Suprapubic skin (tissue), 4 donors: ENCODE measurements at regions not wholly inside any gene's neighbourhood (a gene's known extent, or its start where the extent isn't known, plus 50 kb on each side); places are given as distances from the start of the nearest gene placed in this dataset.

Experiments
- DNase-seq, 2 donors: peaks; one replicate each; pipeline ENCODE4 v3.0.0-alpha.2; 2019; ENCODE audit warnings: low spot score in 2 of 2
- H3K27ac ChIP-seq: fragments of 200-600 bp; sonication (generic); one replicate; pipeline ENCODE4 v1.5.1; 2019
- H3K27me3 ChIP-seq: fragments of 200-600 bp; sonication (generic); one replicate; pipeline ENCODE4 v1.5.1; 2019
- H3K36me3 ChIP-seq: fragments of 200-600 bp; sonication (generic); one replicate; pipeline ENCODE4 v1.5.1; 2019
- H3K4me1 ChIP-seq: fragments of 200-600 bp; sonication (generic); one replicate; pipeline ENCODE4 v1.5.1; 2019
- H3K4me3 ChIP-seq: fragments of 200-600 bp; sonication (generic); one replicate; pipeline ENCODE4 v1.5.1; 2019; ENCODE audit warnings: mild to moderate bottlenecking
- H3K9me3 ChIP-seq: fragments of 200-600 bp; sonication (generic); one replicate; pipeline ENCODE4 v1.5.1; 2019
- EP300 ChIP-seq: sonication (generic); formaldehyde crosslinking; IDR thresholded peaks from one replicate; pipeline ENCODE4 v1.6.1; 2017; ENCODE audit warnings: antibody characterized with exemption
- POLR2A ChIP-seq, 2 donors: fragments of 450-650 bp; IDR thresholded peaks; one replicate each; pipeline ENCODE4 v1.6.1; 2017; ENCODE audit warnings: antibody characterized with exemption in 2 of 2, mild to moderate bottlenecking in 2 of 2, moderate library complexity in 2 of 2
- POLR2AphosphoS5 ChIP-seq, 3 donors: sonication (generic); formaldehyde crosslinking; IDR thresholded peaks; one replicate each; pipeline ENCODE4 v1.6.1; 2017; ENCODE audit warnings: antibody characterized with exemption in 3 of 3
- WGBS: methylation state at CpG from one replicate; pipeline ENCODE4 v1.1.5; 2018; 5-methylcytosine and 5-hydroxymethylcytosine counted together
- TF ChIP-seq, protein P1 (sequence below), 2 donors: fragments of 200-600 bp in 1 of 2; fragments of 450-650 bp in 1 of 2; sonication (generic) in 1 of 2; IDR thresholded peaks; one replicate each; pipeline ENCODE4 v1.5.1; 2016 to 2019; ENCODE audit warnings: antibody characterized with exemption in 2 of 2, mild to moderate bottlenecking in 1 of 2, moderate library complexity in 1 of 2

DNA sequence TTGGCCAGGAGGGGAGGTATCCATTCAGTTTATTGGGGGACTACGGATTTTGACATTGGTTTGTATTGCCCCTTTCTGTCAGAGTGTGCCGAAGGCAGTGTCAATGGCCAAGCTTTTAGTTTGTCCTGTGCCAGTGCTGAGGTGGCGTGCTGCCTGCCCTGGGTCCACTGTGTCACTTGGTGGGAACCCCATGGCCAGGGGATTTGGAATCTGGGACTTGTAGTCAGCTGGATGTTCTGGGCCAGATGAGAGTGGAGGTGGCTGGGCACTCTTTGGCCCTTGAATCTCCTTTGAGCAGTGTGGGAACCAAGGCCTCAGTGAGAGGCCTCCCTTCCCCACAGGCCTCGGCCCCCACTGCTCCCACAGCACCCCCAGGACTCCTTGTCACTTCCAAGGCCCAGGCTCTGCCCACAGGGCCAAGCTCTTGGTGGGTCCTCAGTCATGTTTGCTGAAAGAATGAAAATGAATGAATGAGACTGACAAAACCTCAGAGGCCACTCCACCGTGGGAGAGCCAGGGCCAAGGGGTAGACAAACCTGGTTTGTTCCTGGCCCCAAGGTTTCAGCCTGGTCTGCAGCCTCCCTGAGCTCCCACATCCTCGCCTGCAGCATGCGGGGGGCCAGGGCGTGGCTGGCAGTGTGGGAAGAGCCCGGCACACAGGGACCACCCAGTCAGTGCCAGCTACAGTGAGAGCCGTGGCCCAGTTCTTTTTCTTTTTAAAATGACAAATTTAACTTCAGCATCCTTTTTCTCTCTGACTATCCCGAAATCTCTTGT lies 412.2 kb downstream of the MATN1 start:
- Histone ChIP-seq H3K4me3 (no peak overlapping the region), H3K4me1 (no peaks in the 10 kb centered on the region), H3K9me3 (no peaks in the 10 kb centered on the region), H3K36me3 (no peaks in the 10 kb centered on the region), H3K27me3 (peaks cover 33% of the 10 kb centered on the region), H3K27ac (no peak overlapping the region)
- WGBS: 77% methylated on average over 11 of the region's 11 CpGs
- TF ChIP-seq POLR2A (IDR thresholded peaks at IDR 0.05): no peak
- TF ChIP-seq, protein P1, sequence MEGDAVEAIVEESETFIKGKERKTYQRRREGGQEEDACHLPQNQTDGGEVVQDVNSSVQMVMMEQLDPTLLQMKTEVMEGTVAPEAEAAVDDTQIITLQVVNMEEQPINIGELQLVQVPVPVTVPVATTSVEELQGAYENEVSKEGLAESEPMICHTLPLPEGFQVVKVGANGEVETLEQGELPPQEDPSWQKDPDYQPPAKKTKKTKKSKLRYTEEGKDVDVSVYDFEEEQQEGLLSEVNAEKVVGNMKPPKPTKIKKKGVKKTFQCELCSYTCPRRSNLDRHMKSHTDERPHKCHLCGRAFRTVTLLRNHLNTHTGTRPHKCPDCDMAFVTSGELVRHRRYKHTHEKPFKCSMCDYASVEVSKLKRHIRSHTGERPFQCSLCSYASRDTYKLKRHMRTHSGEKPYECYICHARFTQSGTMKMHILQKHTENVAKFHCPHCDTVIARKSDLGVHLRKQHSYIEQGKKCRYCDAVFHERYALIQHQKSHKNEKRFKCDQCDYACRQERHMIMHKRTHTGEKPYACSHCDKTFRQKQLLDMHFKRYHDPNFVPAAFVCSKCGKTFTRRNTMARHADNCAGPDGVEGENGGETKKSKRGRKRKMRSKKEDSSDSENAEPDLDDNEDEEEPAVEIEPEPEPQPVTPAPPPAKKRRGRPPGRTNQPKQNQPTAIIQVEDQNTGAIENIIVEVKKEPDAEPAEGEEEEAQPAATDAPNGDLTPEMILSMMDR (IDR thresholded peaks at IDR 0.05): no peak
- no peak for TF ChIP-seq EP300
- no peak for TF ChIP-seq POLR2AphosphoS5 (IDR thresholded peaks at IDR 0.05)
- DNase-seq: peak in 1 of 2 donors; percentile 55

DNA sequence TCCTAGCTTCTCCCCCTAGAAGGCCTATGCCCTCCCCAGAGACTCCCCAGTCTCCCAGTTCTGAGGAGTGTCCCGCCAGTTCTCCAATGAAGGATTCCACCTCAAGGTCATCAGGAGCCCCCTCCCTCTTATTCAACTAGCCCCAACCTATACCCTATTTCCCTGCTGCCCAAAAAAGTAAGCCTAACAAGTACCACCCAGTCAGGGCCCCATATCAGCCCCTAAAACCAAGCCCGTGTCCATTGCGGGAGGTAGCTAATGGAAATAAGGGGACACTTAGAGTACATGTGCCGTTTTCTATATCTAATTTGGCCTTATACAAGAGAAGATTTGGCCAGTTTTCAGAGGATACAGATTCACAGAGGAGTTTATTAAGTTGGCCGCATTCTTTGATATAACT lies 416.2 kb downstream of the MATN1 start:
- H3K27me3 ChIP-seq: peaks cover 24% of the 10 kb centered on the region
- no peak overlapping the region for H3K27ac ChIP-seq
- WGBS: 96% methylated on average over 5 of the region's 5 CpGs
- DNase-seq: no peak
- no peak overlapping the region for H3K4me3 ChIP-seq
- no peaks in the 10 kb centered on the region for H3K36me3 ChIP-seq
- TF ChIP-seq POLR2A (IDR thresholded peaks at IDR 0.05): no peak
- no peak for TF ChIP-seq POLR2AphosphoS5 (IDR thresholded peaks at IDR 0.05)
- TF ChIP-seq EP300: no peak
- TF ChIP-seq, protein P1 (IDR thresholded peaks at IDR 0.05): no peak
- H3K4me1 ChIP-seq: no peaks in the 10 kb centered on the region
- no peaks in the 10 kb centered on the region for H3K9me3 ChIP-seq

- no peaks in the 10 kb centered on the region for H3K9me3 ChIP-seq
- H3K27me3 ChIP-seq: peaks cover 24% of the 10 kb centered on the region
- H3K4me3 ChIP-seq: no peak overlapping the region
- WGBS: 85% methylated on average over 3 of the region's 3 CpGs
- no peaks in the 10 kb centered on the region for H3K4me1 ChIP-seq
- TF ChIP-seq POLR2A (IDR thresholded peaks at IDR 0.05): no peak
- TF ChIP-seq, protein P1 (IDR thresholded peaks at IDR 0.05): no peak
- no peak for TF ChIP-seq POLR2AphosphoS5 (IDR thresholded peaks at IDR 0.05)
- TF ChIP-seq EP300: no peak
- H3K36me3 ChIP-seq: no peaks in the 10 kb centered on the region
- H3K27ac ChIP-seq: no peak overlapping the region
- DNase-seq: peak in 1 of 2 donors; percentile 47
Observed at GRCh38 chr1:30305519-30305918, 417.9 kb downstream of the MATN1 start.

DNA sequence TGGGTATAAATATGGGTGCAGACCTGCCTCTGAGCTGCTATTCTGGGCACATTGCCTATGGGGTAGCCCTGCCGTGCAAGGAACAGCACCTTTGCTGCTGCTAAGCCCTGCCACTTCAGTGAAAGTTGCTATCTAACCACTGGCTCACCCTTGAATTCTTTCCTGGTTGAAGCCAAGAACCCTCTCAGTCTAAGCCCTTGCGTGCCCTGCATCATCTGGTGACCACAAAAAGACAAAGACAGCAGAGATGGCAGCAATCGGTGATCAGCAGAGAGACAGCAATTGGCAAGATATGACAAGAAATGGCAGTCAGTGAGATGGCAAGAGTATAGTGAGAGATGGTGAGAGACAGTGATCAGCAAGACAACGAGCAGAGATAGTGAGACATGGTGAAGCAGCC lies 418.3 kb downstream of the MATN1 start:
- Histone ChIP-seq H3K27ac (no peak overlapping the region), H3K4me3 (no peak overlapping the region), H3K27me3 (peaks cover 25% of the 10 kb centered on the region), H3K36me3 (no peaks in the 10 kb centered on the region), H3K9me3 (no peaks in the 10 kb centered on the region), H3K4me1 (no peaks in the 10 kb centered on the region)
- DNase-seq: peak in 1 of 2 donors; percentile 29
- TF ChIP-seq POLR2AphosphoS5 (IDR thresholded peaks at IDR 0.05) (no peak), EP300 (no peak), POLR2A (IDR thresholded peaks at IDR 0.05) (no peak)
- TF ChIP-seq, protein P1 (IDR thresholded peaks at IDR 0.05): no peak
- WGBS: 60% methylated on average over 4 of the region's 4 CpGs

GRCh38 chr1:30304080-30304479 lies 419.3 kb downstream of the MATN1 start:
- no peaks in the 10 kb centered on the region for H3K4me1 ChIP-seq
- H3K27me3 ChIP-seq: peaks cover 30% of the 10 kb centered on the region
- TF ChIP-seq, protein P1 (IDR thresholded peaks at IDR 0.05): no peak

More at GRCh38 chr1:30304080-30304479, 419.3 kb downstream of the MATN1 start:
- H3K36me3 ChIP-seq: no peaks in the 10 kb centered on the region
- no peak for DNase-seq
- H3K27ac ChIP-seq: no peak overlapping the region
- no peak overlapping the region for H3K4me3 ChIP-seq
- H3K9me3 ChIP-seq: no peaks in the 10 kb centered on the region
